ENCODE measurements at regions not wholly inside any gene's neighbourhood (a gene's known extent, or its start where the extent isn't known, plus 50 kb on each side); places are given as distances from the start of the nearest gene placed in this dataset.

DNA sequence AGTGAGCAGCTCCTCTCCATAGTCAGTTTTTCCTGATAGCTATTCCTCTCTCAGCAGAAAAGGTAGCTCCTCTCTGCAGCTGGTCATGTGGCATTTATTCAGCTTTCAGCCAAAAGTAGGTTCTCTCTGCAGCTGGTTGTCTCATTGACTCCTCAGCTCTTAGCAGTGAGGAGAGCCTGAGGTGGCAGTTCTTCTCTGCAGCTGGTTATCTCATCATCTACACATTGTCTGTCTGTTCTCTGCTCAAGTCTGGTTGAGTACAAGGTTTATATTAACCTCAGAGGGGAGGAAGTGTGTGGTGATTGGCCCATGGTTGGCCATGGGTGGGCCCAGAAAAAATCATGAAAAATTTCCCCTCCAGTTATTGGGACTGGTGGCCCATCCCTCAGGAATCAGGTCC lies 338.3 kb downstream of the KDM5D start:
- ATAC-seq (no peak), DNase-seq (ENCODE audit: low read depth, low spot score) (no peak)
- no peaks in the 10 kb centered on the region for H3K9me3 ChIP-seq (ENCODE audit: control insufficient read depth in 1 of 2, insufficient read depth in 1 of 2, low read depth in 1 of 2, low read length in 2 of 2)
- H3K9ac ChIP-seq (ENCODE audit: low read length): no peak overlapping the region
- BruUV-seq (replicated peaks): no TSS peak
- intact Hi-C loops (cut with micrococcal nuclease): no loop called here
- POLR2A ChIA-PET: no interaction called here
- RAD21 ChIA-PET (ENCODE audit: low non-redundant PET in 1 of 2, low total read pairs in 2 of 2, uncharacterized antibody in 2 of 2, unreplicated experiment in 2 of 2): no interaction called here
- H3K4me2 ChIP-seq (ENCODE audit: low read length): no peak overlapping the region
- no peak overlapping the region for H3K27ac ChIP-seq (ENCODE audit: low read depth, low read length)
- CTCF ChIA-PET: no interaction called here
- H3K4me3 ChIP-seq (replicated peaks in 1 of 2; ENCODE audit: low read depth in 1 of 2, low read length in 2 of 2): no peak overlapping the region
- H3K9me2 ChIP-seq (ENCODE audit: insufficient read depth): no peaks in the 10 kb centered on the region
- no peaks in the 10 kb centered on the region for H3K36me3 ChIP-seq (ENCODE audit: control insufficient read depth in 1 of 2, insufficient read depth in 2 of 2, low read length in 2 of 2)
- H4K20me1 ChIP-seq (ENCODE audit: insufficient read depth): no peaks in the 10 kb centered on the region
- no peak overlapping the region for H2AFZ ChIP-seq (ENCODE audit: low read depth, low read length, poor library complexity, severe bottlenecking)
- no peaks in the 10 kb centered on the region for H3K27me3 ChIP-seq (ENCODE audit: insufficient read depth, low read length)
- H3K79me2 ChIP-seq (ENCODE audit: insufficient read depth, low read length): no peaks in the 10 kb centered on the region
- no peaks in the 10 kb centered on the region for H3K4me1 ChIP-seq (ENCODE audit: control insufficient read depth in 1 of 2, insufficient read depth in 2 of 2, low read length in 2 of 2)
- TF ChIP-seq SP1 (IDR thresholded peaks at IDR 0.05; ENCODE audit: low read depth): no peak
- no peak for TF ChIP-seq EGR1 (IDR thresholded peaks at IDR 0.05; ENCODE audit: low read depth)
- TF ChIP-seq, protein P1, sequence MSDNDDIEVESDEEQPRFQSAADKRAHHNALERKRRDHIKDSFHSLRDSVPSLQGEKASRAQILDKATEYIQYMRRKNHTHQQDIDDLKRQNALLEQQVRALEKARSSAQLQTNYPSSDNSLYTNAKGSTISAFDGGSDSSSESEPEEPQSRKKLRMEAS (IDR thresholded peaks at IDR 0.05): no peak
- TF ChIP-seq ZNF274 (IDR thresholded peaks at IDR 0.05; ENCODE audit: low read depth, low read length): no peak
- TF ChIP-seq SIN3A (IDR thresholded peaks at IDR 0.05; ENCODE audit: low read depth): no peak
- TF ChIP-seq, protein P2, sequence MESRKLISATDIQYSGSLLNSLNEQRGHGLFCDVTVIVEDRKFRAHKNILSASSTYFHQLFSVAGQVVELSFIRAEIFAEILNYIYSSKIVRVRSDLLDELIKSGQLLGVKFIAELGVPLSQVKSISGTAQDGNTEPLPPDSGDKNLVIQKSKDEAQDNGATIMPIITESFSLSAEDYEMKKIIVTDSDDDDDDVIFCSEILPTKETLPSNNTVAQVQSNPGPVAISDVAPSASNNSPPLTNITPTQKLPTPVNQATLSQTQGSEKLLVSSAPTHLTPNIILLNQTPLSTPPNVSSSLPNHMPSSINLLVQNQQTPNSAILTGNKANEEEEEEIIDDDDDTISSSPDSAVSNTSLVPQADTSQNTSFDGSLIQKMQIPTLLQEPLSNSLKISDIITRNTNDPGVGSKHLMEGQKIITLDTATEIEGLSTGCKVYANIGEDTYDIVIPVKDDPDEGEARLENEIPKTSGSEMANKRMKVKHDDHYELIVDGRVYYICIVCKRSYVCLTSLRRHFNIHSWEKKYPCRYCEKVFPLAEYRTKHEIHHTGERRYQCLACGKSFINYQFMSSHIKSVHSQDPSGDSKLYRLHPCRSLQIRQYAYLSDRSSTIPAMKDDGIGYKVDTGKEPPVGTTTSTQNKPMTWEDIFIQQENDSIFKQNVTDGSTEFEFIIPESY (IDR thresholded peaks at IDR 0.05; ENCODE audit: extremely low read depth, insufficient replicate concordance, low read length): no peak
- no peak for TF ChIP-seq RAD21 (IDR thresholded peaks at IDR 0.05; ENCODE audit: low read depth)
- no peak for TF ChIP-seq POLR2A (IDR thresholded peaks at IDR 0.05; ENCODE audit: borderline replicate concordance, extremely low read depth, insufficient read depth, insufficient read length)
- TF ChIP-seq, protein P3, sequence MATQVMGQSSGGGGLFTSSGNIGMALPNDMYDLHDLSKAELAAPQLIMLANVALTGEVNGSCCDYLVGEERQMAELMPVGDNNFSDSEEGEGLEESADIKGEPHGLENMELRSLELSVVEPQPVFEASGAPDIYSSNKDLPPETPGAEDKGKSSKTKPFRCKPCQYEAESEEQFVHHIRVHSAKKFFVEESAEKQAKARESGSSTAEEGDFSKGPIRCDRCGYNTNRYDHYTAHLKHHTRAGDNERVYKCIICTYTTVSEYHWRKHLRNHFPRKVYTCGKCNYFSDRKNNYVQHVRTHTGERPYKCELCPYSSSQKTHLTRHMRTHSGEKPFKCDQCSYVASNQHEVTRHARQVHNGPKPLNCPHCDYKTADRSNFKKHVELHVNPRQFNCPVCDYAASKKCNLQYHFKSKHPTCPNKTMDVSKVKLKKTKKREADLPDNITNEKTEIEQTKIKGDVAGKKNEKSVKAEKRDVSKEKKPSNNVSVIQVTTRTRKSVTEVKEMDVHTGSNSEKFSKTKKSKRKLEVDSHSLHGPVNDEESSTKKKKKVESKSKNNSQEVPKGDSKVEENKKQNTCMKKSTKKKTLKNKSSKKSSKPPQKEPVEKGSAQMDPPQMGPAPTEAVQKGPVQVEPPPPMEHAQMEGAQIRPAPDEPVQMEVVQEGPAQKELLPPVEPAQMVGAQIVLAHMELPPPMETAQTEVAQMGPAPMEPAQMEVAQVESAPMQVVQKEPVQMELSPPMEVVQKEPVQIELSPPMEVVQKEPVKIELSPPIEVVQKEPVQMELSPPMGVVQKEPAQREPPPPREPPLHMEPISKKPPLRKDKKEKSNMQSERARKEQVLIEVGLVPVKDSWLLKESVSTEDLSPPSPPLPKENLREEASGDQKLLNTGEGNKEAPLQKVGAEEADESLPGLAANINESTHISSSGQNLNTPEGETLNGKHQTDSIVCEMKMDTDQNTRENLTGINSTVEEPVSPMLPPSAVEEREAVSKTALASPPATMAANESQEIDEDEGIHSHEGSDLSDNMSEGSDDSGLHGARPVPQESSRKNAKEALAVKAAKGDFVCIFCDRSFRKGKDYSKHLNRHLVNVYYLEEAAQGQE (IDR thresholded peaks at IDR 0.05; ENCODE audit: low read depth): no peak
